Activated naive CD4-positive, alpha-beta T cell treated with anti-CD3 and anti-CD28 coated beads, Interleukin-2, amount 50 U/mL, for 72 hours (primary cell): ENCODE measurements at regions not wholly inside any gene's neighbourhood (a gene's known extent, or its start where the extent isn't known, plus 50 kb on each side); places are given as distances from the start of the nearest gene placed in this dataset.
"Not testable (repeated sequence)": the region's sequence is repeated elsewhere in the genome, so short reads cannot be mapped to it uniquely, and the experiment has no call there.

Source experiments
- ATAC-seq, 2 donors: fragments of 150-1000 bp; cut with Tn5 transposase; 2 replicates each; pipeline ENCODE4 v1.10.0; 2021; ENCODE audit warnings: mild to moderate bottlenecking in 2 of 2, moderate library complexity in 2 of 2
- DNase-seq, 2 donors: peaks; one replicate each; pipeline ENCODE4 v3.0.0; 2021 to 2022; ENCODE audit warnings: low spot score in 2 of 2
- H3K27ac Mint-ChIP-seq, 2 donors: one replicate each; pipeline ENCODE4 v1.8.0; 2022; ENCODE audit warnings: mild to moderate bottlenecking in 2 of 2, mixed read lengths in 2 of 2
- H3K36me3 Mint-ChIP-seq, 2 donors: one replicate each; pipeline ENCODE4 v1.8.0; 2022; ENCODE audit warnings: mixed read lengths in 2 of 2
- H3K9me3 Mint-ChIP-seq, 2 donors: one replicate each; pipeline ENCODE4 v1.8.0; 2022; ENCODE audit warnings: mixed read lengths in 2 of 2

- no peak for ATAC-seq
- H3K36me3 Mint-ChIP-seq: no peaks in the 10 kb centered on the region
- no peaks in the 10 kb centered on the region for H3K9me3 Mint-ChIP-seq
- DNase-seq: peak in 1 of 2 donors; percentile 4
- no peak overlapping the region for H3K27ac Mint-ChIP-seq
These were observed 410.4 kb downstream of the RPS24 start for GRCh38 chr10:78443900-78444571.

GRCh38 chr10:78444741-78445140 is 411.1 kb downstream of the RPS24 start:
- not testable (repeated sequence) for H3K27ac Mint-ChIP-seq, ATAC-seq, DNase-seq, H3K9me3 Mint-ChIP-seq, H3K36me3 Mint-ChIP-seq

GRCh38 chr10:78445308-78445707 is 411.6 kb downstream of the RPS24 start:
- Mint-ChIP-seq H3K36me3 (no peaks in the 10 kb centered on the region), H3K9me3 (no peaks in the 10 kb centered on the region), H3K27ac (no peak overlapping the region)
- DNase-seq (peak in 1 of 2 donors; percentile 4), ATAC-seq (no peak)

- DNase-seq (peak in 1 of 2 donors; percentile 2), ATAC-seq (no peak)
- Mint-ChIP-seq H3K27ac (peak overlapping the region in 1 of 2 donors; percentile 58), H3K36me3 (no peaks in the 10 kb centered on the region), H3K9me3 (no peaks in the 10 kb centered on the region)
These were observed 414.8 kb downstream of the RPS24 start for GRCh38 chr10:78448470-78448869.

- H3K9me3 Mint-ChIP-seq: no peaks in the 10 kb centered on the region
- no peak for ATAC-seq
- DNase-seq: peak in 1 of 2 donors; percentile 4
- no peak overlapping the region for H3K27ac Mint-ChIP-seq
- H3K36me3 Mint-ChIP-seq: no peaks in the 10 kb centered on the region
These were observed 415.3 kb downstream of the RPS24 start for GRCh38 chr10:78448994-78449418.

GRCh38 chr10:78449554-78449953 is 415.9 kb downstream of the RPS24 start:
- DNase-seq: peak in 1 of 2 donors; percentile 21
- H3K9me3 Mint-ChIP-seq: no peaks in the 10 kb centered on the region
- no peak overlapping the region for H3K27ac Mint-ChIP-seq
- no peak for ATAC-seq
- no peaks in the 10 kb centered on the region for H3K36me3 Mint-ChIP-seq

- H3K27ac Mint-ChIP-seq: no peak overlapping the region
- no peaks in the 10 kb centered on the region for H3K9me3 Mint-ChIP-seq
- DNase-seq: peak in 1 of 2 donors; percentile 20
- H3K36me3 Mint-ChIP-seq: no peaks in the 10 kb centered on the region
- ATAC-seq: no peak
These were observed 416.6 kb downstream of the RPS24 start for GRCh38 chr10:78450239-78450638.

- H3K36me3 Mint-ChIP-seq: no peaks in the 10 kb centered on the region
- DNase-seq (peak in 1 of 2 donors; percentile 3), ATAC-seq (no peak)
- no peaks in the 10 kb centered on the region for H3K9me3 Mint-ChIP-seq
- no peak overlapping the region for H3K27ac Mint-ChIP-seq
These were observed 417.3 kb downstream of the RPS24 start for GRCh38 chr10:78450807-78451485.

- no peak overlapping the region for H3K27ac Mint-ChIP-seq
- no peaks in the 10 kb centered on the region for H3K9me3 Mint-ChIP-seq
- no peak for ATAC-seq
- no peak for DNase-seq
- no peaks in the 10 kb centered on the region for H3K36me3 Mint-ChIP-seq
These were observed 417.9 kb downstream of the RPS24 start for GRCh38 chr10:78451592-78451991.

GRCh38 chr10:78454123-78454645 is 420.5 kb downstream of the RPS24 start:
- no peak for DNase-seq
- ATAC-seq: no peak
- no peak overlapping the region for H3K27ac Mint-ChIP-seq
- no peaks in the 10 kb centered on the region for H3K9me3 Mint-ChIP-seq
- H3K36me3 Mint-ChIP-seq: no peaks in the 10 kb centered on the region

- H3K36me3 Mint-ChIP-seq: no peaks in the 10 kb centered on the region
- H3K27ac Mint-ChIP-seq: no peak overlapping the region
- ATAC-seq: no peak
- H3K9me3 Mint-ChIP-seq: no peaks in the 10 kb centered on the region
- DNase-seq: no peak
These were observed 421.6 kb downstream of the RPS24 start for GRCh38 chr10:78455236-78455635.

- no peaks in the 10 kb centered on the region for H3K9me3 Mint-ChIP-seq
- H3K27ac Mint-ChIP-seq: no peak overlapping the region
- ATAC-seq (no peak), DNase-seq (no peak)
- H3K36me3 Mint-ChIP-seq: no peaks in the 10 kb centered on the region
These were observed 422.1 kb downstream of the RPS24 start for GRCh38 chr10:78455811-78456210.

- ATAC-seq (no peak), DNase-seq (no peak)
- H3K9me3 Mint-ChIP-seq: no peaks in the 10 kb centered on the region
- no peaks in the 10 kb centered on the region for H3K36me3 Mint-ChIP-seq
- H3K27ac Mint-ChIP-seq: no peak overlapping the region
These were observed 423.2 kb downstream of the RPS24 start for GRCh38 chr10:78456649-78457400.

- Mint-ChIP-seq H3K9me3 (no peaks in the 10 kb centered on the region), H3K27ac (no peak overlapping the region), H3K36me3 (no peaks in the 10 kb centered on the region)
- DNase-seq: no peak
- no peak for ATAC-seq
These were observed 424.3 kb downstream of the RPS24 start for GRCh38 chr10:78457804-78458482.

GRCh38 chr10:78458983-78459638 is 425.4 kb downstream of the RPS24 start:
- DNase-seq: no peak
- H3K36me3 Mint-ChIP-seq: no peaks in the 10 kb centered on the region
- ATAC-seq: peak in 1 of 2 donors; percentile 79
- no peak overlapping the region for H3K27ac Mint-ChIP-seq
- H3K9me3 Mint-ChIP-seq: no peaks in the 10 kb centered on the region

- Mint-ChIP-seq H3K9me3 (no peaks in the 10 kb centered on the region), H3K27ac (no peak overlapping the region), H3K36me3 (no peaks in the 10 kb centered on the region)
- no peak for ATAC-seq
- no peak for DNase-seq
These were observed 426.0 kb downstream of the RPS24 start for GRCh38 chr10:78459639-78460037.
